HG03521 (cell line): ENCODE measurements at regions not wholly inside any gene's neighbourhood (a gene's known extent, or its start where the extent isn't known, plus 50 kb on each side); places are given as distances from the start of the nearest gene placed in this dataset.

Experiments
- ATAC-seq: cut with Tn5 transposase; IDR thresholded peaks from one replicate; pipeline ENCODE4 v1.9.1; 2021; ENCODE audit warnings: mild to moderate bottlenecking, moderate library complexity; ENCODE audit not compliant: unreplicated experiment

DNA sequence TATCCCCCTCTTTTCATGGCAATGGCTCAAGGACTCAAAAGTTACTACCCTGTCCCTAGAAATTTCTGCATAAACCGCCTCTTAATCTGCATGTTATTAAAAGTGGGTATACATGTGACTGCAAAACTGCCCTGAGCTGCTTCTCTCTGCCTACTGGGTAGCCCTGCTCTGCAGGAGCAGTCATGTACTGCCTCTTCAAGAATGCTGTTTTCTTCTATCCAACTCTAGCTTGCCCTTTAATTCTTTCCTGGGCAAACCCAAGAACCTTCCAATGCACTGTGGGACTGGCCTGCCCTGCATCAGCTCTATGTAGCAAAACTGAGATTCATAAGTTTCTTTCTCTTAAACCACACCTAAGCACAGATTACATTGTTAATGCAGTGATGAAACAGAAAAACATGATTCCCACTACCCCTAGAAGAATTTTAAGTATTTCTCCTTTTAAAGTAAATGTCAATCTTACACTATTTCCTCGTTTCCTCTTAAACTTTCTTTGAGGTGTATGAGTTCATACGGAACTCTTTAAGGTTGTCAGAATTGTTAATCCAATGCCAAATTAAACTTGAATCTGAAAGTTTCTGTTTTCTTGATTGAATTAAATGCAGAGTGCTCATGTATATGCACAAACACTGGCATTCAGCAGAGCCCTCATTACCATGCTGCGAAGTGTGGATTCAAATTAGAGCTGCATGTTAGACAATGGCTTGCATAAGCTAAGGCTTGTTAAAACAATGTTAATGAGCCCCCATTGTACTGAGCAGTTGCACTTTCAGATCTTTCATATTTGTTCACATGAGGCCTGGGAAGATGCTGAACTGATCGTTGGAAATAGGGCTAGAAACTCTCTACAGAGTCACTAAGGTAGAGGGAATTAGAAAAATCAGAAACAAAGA lies 669.9 kb upstream of the PCDH20 start:
- no peak for ATAC-seq

DNA sequence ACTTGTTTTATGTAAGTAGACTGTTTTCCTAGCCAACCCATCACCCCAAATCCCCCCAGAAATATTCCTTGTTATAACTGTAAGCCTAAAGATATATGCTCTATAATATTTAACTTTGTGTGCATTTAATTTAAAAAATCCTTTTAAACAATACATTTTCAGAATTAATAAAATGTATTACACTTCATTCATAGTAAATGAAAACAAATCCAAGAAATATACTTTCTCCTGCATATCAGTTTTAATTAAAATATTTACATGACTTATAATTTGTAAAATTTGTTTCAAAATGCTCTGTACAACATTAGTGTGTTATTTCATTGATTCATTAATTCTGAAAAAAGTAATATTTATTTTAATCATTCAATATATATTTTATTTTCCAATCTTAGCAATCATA lies 669.1 kb upstream of the PCDH20 start:
- ATAC-seq = no peak

DNA sequence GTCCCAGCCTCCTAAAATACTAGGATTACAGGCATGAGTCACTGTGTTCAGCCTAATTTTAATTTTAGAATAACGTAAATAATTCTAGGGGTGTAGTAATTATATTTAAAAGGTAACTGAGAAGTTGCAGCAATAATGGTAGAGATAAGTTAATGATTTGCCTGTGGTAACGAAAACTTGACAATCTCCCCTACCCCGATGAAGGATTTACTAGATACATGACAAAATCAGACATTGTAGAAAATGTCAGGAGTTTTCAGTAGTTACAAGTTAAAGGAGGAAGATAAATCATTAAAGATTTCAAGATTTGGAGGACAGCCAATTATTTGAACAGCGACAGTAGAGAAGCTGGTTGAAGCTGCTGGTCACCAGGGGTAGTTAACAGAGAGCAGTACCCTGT lies 652.2 kb upstream of the PCDH20 start:
- ATAC-seq = no peak

DNA sequence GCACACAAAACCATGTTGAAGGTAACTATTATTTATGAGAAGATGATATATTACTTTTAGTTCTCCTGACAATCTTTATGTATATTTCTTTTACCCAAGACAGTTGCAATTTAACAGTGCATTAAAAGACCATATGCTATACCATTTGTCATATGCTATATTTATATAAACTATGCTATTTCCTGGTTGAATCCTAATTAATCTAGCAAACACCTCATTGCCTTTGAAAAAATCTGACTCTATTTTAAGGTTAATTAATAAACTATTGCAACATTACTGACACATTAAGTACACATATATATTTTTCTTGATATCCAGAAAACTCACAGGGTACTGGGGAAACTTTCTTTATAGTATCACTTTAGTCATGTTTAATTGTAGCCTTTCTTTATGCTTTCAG lies 649.4 kb upstream of the PCDH20 start:
- ATAC-seq = no peak

DNA sequence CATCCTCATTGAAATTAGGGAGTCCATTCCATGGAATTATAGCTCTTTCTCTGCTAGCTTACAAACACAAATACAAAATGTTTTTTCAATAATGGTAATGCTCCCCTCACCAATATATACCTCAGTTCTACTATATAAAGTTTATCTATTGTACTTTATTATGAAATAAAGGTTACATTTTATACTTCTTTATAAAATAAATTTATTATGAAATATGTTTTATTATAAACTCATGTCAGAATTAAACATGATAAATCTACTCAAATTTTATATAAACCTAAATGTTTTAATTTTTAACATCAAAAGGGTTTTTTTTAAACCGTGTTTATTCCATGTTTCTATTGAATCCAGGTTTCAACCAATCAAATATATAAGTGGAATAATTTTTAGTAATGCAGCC lies 646.1 kb upstream of the PCDH20 start:
- no peak for ATAC-seq

DNA sequence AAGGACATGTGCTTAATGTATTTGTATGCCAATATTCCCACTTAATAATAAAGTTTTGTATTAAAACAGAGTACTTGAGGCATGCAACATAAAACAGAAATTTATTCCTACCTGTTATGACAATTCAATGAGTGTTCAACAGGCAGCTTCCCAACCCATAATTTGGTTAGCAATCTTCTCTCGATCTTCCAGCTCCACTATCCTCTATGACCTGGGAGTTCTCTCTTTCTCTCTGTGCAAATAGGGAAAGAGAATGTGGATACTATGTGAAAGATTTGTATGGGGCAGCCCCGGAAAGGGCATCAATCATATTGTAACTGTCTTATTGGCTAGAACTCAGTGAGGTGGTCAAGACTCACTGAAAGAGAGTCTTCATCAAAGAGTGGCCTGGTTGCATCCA lies 644.9 kb upstream of the PCDH20 start:
- no peak for ATAC-seq

DNA sequence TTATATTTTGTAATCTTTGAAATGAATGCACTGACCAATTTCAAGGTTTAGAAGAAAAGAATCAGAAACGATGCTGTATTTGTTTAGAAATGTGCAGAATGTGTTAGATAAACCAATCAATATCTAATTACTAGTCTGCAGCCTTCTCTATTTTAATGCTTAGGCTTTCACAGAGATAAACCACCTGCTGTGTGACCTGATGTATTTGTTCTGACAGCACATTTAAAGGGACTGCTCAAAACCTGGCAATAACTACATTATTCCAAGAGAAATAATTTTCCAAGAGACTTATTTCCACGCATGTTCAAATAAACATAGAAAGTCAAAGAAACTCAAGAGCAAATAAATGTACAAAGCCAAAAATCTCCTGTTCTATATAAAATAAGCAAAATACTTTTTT lies 641.6 kb upstream of the PCDH20 start:
- ATAC-seq = no peak

DNA sequence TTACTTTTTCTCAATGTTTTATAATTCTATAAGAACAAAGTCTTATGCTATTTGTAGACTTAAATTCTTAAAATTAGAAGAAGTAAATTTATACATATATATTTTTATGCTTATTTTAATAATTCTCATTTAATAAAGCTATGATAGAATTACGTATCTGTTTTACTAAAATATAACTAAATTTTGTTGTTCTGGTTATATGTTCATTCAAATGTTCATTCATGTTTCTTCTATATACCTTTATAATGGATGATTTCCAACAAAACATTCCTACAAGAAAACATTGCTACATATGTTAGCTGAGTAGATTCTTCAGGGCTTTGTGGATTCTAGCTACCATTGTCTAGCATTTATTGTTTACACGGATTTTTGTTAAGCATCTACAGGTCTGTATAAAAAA lies 634.3 kb upstream of the PCDH20 start:
- no peak for ATAC-seq

DNA sequence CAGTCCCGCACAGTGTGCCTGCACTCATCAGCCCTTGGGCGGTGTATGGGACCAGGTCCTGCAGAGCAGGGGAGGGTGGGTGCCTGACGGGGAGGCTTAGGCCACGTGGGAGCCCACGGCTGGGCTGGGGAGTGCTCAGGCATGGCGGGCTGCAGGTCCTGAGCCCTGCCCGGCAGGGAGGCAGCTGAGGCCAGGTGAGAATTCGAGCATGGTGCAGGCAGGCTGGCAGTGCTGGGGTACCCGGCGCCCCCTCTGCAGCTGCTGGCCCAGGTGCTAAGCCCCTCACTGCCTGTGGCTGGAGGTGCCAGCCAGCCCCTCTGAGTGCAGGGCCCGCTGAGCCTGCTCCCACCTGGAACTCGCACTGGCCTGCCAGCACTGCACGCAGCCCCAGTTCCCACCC lies 630.9 kb upstream of the PCDH20 start:
- no peak for ATAC-seq

DNA sequence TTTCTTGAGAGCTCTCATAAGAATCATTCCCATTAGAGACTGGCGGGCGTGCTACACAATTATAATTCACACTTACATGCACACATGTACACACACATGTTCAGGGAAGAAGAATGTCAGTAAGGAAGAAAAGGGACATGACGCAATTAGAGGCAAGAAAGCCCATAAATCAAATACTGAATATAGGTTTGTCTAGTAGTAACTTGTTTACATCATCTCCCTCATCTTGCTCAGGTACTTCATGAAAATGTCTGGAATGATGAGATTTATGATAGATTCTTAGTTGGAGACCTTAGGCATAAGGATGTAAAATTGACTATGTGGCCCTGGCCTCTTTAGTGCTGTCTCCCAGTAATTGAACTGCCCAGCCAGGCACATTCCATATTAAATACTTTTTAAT lies 628.0 kb upstream of the PCDH20 start:
- ATAC-seq = no peak

DNA sequence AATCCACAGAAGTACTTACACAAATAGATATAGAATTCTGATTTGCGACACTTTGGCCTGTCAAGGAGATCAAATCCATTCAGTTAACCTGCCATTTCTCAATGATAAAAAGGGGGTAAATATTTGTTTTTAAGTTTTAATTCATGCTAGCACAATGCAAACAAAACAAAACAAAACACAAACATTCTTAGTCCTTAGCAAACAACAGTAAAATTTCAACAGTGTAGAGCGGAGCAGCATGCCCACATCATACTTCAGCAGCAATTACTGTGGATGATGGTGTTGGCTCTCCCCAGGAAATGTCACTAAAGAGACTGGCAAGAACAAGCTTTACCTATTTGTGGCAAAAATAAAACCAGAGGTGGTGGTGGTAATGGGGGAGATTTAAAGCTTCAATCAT lies 625.2 kb upstream of the PCDH20 start:
- no peak for ATAC-seq

DNA sequence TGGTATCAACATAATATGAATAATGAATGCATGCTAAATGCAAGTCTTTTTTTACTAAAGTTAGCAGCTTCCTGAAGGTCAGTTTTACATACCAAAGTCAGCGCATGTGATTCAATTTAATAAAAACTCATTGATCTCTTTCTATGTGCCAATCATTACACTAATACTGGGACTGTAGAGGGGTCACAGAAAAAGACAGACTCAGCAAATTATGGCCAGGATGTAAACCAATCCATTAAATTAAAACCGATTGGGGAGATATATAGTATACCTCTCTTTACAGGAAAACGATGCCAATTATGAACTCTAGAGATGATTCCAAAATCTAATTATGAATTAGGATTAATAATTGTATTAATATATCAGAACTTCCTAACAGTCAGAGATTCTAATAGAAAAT lies 624.4 kb upstream of the PCDH20 start:
- ATAC-seq = no peak

DNA sequence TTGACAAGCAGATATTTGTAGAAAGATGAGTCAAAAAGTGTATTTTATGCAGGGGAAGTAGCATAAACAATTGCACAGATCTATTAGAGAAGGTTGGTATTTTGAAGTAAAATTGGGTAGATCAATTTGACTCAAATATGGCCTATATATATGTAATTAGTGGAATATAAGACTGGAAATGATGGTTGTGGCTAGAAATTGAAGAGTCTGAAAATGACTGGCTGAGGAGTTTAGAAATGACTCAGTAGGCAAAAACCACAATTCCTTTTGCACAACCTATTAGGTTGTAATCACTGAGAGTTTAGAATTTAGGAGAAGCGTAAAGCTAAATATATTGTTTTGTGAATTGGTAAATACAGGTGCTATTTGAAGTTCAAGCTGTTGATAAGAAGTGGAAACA lies 622.6 kb upstream of the PCDH20 start:
- no peak for ATAC-seq

DNA sequence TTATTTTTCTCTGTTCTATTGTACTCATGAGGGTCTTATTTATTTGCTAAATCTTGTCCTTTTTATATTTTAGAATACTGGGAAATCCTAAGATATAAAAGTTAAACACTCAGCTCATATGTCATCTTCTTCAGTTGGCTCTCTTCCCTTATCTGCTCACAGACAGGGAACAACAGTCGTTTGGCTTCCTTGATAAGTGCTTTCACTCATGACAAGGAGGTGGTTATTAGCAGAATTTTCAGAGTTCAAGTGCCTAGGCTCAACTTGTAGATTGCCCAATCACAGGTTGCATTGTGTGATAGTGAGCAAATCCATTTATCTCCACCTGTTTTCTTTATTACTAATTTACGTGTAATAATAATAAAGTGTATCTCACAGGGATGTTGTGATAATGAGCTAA lies 620.3 kb upstream of the PCDH20 start:
- no peak for ATAC-seq

DNA sequence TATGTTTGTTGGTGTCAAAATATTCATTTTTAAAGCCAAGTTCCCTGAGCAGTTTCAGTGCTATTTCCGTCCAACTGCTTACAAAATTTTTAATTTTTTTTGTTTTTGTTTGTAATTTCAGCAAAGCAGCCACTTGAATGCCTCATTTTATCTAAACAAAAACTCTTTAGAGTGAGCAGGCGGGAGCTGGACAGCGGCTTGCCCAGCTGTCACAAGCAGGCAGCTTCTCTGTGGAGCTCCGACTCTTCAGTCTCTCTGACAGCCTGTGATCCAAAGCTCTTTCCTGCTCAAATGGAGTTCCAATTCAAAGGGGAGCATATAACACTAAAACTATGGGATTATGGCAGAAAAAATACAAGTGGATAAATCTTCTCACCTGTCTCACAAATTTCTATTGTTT lies 618.3 kb upstream of the PCDH20 start:
- no peak for ATAC-seq

DNA sequence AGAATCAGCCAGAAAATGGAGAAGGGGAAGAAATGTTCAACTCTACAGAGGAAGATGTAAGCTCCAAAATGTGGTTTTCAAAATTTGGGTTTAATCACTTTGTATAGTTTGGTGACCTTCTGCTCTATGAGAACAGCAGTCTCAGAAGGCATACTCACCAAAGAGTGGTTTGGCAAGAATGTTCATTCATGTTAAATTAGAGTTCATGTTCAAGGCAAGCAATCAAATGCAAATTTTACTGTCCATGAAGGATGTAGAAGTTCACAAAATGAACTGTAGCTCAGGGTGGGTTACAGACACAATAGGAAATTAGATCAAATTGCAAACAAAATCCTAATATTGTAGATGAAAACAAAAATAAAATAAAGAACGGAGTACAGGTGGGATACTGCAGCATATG lies 606.7 kb upstream of the PCDH20 start:
- ATAC-seq = no peak

DNA sequence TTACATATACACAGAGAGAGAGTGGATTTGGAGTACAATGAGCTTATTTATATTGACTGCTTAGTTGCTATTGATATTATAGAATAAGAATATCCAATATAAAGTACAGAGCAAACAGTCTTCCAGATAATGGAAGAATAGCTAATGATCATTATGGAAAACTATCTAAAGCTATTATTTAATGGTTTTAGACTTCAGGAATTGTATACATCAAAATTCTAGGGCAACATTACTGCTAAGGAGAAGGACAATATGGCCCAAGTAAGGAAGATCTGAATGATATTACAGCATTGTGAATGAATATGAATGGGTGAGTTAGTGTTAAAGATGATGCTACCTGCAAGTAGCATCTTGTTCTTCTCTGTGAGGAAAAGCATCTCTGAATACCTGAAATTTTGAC lies 604.2 kb upstream of the PCDH20 start:
- ATAC-seq = no peak

DNA sequence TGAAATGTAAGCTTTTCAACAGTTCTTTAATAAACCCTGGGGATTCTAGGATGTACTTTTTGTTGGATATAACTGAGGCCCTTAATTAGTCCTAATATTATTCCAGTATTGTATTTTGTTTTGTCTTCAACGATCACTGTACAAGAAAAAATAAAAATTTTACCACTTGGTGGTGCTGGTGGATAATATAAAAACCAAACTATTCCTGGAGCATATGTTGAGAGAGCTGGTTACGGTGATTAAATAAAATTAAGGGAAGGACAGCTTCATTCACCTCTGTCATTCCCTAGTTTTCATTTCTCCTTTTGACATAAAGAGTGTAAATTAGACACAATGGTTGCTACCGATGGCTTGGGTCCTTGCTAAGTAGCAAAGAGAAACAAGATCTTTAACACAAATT lies 598.6 kb upstream of the PCDH20 start:
- no peak for ATAC-seq

DNA sequence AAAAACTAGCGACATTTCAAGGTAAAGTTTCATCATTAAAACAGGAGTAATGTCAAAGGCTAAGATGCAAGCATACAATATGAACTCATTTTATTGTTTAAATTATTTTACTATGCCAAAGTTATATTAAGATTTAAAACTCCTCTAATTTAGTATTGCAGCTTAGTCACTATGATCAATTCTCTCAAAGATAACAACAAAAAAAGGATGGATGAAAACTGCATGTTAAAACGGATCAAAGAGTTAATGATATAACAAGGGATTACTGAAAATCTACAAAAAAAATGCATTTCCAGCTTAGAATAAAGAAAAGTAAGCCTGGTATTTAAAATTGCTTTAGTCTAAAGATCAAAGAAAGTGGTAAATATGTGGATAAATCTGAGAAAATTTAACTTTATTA lies 587.8 kb upstream of the PCDH20 start:
- ATAC-seq = no peak

DNA sequence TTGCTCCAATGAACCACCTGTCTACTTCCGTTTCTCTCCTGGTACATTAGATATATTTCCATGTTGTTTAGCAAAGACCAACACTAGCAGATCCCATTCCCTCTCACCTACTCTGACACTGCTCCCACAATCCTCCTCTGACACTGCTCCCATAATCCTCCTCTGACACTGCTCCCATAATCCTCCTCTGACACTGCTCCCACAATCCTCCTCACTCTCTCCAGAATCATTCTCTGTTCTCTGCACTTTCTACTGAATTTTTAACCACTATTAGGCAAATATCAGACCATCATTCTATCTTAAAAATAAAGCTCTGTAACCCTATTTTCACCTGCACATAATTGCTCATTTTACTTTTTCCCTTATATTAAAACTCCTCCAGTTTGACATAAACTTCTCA lies 578.5 kb upstream of the PCDH20 start:
- no peak for ATAC-seq

DNA sequence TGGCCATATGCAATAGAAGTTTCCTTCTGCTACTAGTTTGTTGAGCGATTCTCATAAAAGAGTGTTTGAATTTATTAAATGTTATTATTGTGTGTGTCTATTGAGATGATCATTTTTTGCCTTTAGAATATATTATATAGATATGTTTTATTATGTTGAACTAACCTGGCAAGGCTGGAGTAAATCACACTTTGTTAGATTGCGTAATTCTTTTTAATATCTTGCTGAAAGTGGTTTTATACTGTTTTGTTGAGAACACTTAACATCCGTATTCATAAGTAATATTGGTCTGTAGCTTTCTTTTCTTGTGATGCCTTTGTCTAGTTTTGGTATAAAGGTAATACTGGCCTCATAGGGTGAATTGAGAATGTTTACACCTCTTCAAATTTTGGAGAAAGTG lies 574.3 kb upstream of the PCDH20 start:
- no peak for ATAC-seq

DNA sequence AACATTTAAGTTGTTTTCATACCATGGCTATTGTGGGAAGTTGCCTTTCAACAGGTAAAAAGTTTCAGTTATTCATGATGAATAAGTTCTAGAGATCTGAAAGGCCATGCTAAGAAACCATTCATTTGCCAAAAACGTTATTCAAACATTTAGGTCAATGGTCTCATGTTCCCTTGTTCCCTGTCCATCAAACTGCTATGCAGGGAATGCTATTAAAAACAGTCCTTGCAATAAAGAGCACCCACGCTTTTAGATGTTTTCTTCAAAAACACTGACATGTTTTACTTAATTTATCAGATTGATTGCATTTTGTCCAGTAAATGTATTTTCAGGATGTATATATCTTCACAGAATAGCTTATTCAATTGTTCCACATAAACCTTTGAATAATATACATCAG lies 573.2 kb upstream of the PCDH20 start:
- ATAC-seq = no peak

DNA sequence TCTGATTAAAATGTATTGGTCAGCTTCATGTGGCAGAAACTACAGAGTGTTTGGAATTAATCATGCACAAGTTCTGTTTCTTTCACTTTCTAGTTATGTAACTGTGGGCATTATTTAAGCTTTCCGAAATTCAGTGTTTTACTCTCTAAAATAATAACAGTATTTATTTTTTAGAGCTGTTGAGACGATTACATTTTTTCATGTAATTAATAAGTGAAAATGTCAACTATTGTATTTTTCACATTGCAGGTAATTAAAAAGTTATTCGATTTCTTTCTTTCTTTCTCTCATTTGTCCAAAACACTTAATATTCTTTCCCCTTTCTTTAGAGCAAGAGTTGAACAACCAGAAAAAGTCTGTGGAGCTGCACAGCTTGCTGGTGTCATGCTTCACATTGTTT lies 559.4 kb upstream of the PCDH20 start:
- ATAC-seq = no peak
